ENCODE measurements at regions not wholly inside any gene's neighbourhood (a gene's known extent, or its start where the extent isn't known, plus 50 kb on each side); places are given as distances from the start of the nearest gene placed in this dataset.

GRCh38 chr9:22911632-22912031, 465.0 kb downstream of the DMRTA1 start:
- Histone ChIP-seq H3K27me3 (no peaks in the 10 kb centered on the region), H3K36me3 (no peaks in the 10 kb centered on the region), H3K4me3 (no peak overlapping the region), H3K4me1 (no peaks in the 10 kb centered on the region), H3K27ac (no peak overlapping the region), H3K9me3 (no peaks in the 10 kb centered on the region)
- no peak for DNase-seq (ENCODE audit: low spot score in 2 of 2)
- TF ChIP-seq EP300 (IDR thresholded peaks at IDR 0.05) (no peak), CTCF (IDR thresholded peaks at IDR 0.05) (no peak), POLR2A (IDR thresholded peaks at IDR 0.05) (no peak)
- WGBS, 2 donors: 52 to 69% methylated on average over 1 of the region's 1 CpG

GRCh38 chr9:22913026-22913425, 466.4 kb downstream of the DMRTA1 start:
- no peak overlapping the region for H3K4me3 ChIP-seq
- H3K27ac ChIP-seq: no peak overlapping the region
- TF ChIP-seq CTCF (IDR thresholded peaks at IDR 0.05) (no peak), POLR2A (IDR thresholded peaks at IDR 0.05) (no peak), EP300 (IDR thresholded peaks at IDR 0.05) (no peak)
- H3K4me1 ChIP-seq: no peaks in the 10 kb centered on the region
- H3K9me3 ChIP-seq: no peaks in the 10 kb centered on the region
- no peak for DNase-seq (ENCODE audit: low spot score in 2 of 2)
- no peaks in the 10 kb centered on the region for H3K27me3 ChIP-seq
- no peaks in the 10 kb centered on the region for H3K36me3 ChIP-seq
- 57 to 66% methylated on average over 4 of the region's 4 CpGs for WGBS, 2 donors

- TF ChIP-seq CTCF (IDR thresholded peaks at IDR 0.05) (no peak), POLR2A (IDR thresholded peaks at IDR 0.05) (no peak), EP300 (IDR thresholded peaks at IDR 0.05) (no peak)
- WGBS, 2 donors: 51 to 54% methylated on average over 4 of the region's 4 CpGs
- H3K27me3 ChIP-seq: no peaks in the 10 kb centered on the region
- DNase-seq (ENCODE audit: low spot score in 2 of 2): no peak
- no peaks in the 10 kb centered on the region for H3K4me1 ChIP-seq
- no peak overlapping the region for H3K4me3 ChIP-seq
- H3K27ac ChIP-seq: no peak overlapping the region
- H3K36me3 ChIP-seq: no peaks in the 10 kb centered on the region
- H3K9me3 ChIP-seq: no peaks in the 10 kb centered on the region
These were observed 466.9 kb downstream of the DMRTA1 start for GRCh38 chr9:22913518-22913917.

- DNase-seq (ENCODE audit: low spot score in 2 of 2): no peak
- Histone ChIP-seq H3K27ac (no peak overlapping the region), H3K27me3 (no peaks in the 10 kb centered on the region), H3K4me1 (no peaks in the 10 kb centered on the region), H3K4me3 (no peak overlapping the region), H3K36me3 (no peaks in the 10 kb centered on the region), H3K9me3 (no peaks in the 10 kb centered on the region)
- WGBS, 2 donors: 73 to 90% methylated on average over 2 of the region's 2 CpGs
- no peak for TF ChIP-seq CTCF (IDR thresholded peaks at IDR 0.05)
These were observed 469.5 kb downstream of the DMRTA1 start for GRCh38 chr9:22916148-22916547.

- no peaks in the 10 kb centered on the region for H3K9me3 ChIP-seq
- H3K27ac ChIP-seq: no peak overlapping the region
- TF ChIP-seq EP300 (IDR thresholded peaks at IDR 0.05) (no peak), POLR2A (IDR thresholded peaks at IDR 0.05) (no peak), CTCF (IDR thresholded peaks at IDR 0.05) (no peak)
- H3K27me3 ChIP-seq: no peaks in the 10 kb centered on the region
- H3K4me3 ChIP-seq: no peak overlapping the region
- WGBS, 2 donors: 58 to 61% methylated on average over 1 of the region's 1 CpG
- no peaks in the 10 kb centered on the region for H3K36me3 ChIP-seq
- no peak for DNase-seq (ENCODE audit: low spot score in 2 of 2)
- H3K4me1 ChIP-seq: no peaks in the 10 kb centered on the region
These were observed 472.8 kb downstream of the DMRTA1 start for GRCh38 chr9:22919423-22919822.

Data from tibial nerve (tissue), 4 donors.